ENCODE measurements at regions not wholly inside any gene's neighbourhood (a gene's known extent, or its start where the extent isn't known, plus 50 kb on each side); places are given as distances from the start of the nearest gene placed in this dataset.
A peak's percentile ranks its signal among the peaks of the same experiment; 100 is the strongest.
"Not testable (repeated sequence)": the region's sequence is repeated elsewhere in the genome, so short reads cannot be mapped to it uniquely, and the experiment has no call there.

- 63% methylated on average over 13 of the region's 24 CpGs for WGBS (ENCODE audit: insufficient coverage, low coverage, low lambda C conversion rate, missing lambda C conversion rate)
- peak in 1 of 4 donors; percentile 20 for ATAC-seq
- H3K4me3 ChIP-seq; H3K27ac ChIP-seq; H3K36me3 ChIP-seq; H3K9me3 ChIP-seq; H3K27me3 ChIP-seq; H3K4me1 ChIP-seq; intact Hi-C loops (cut with DNase I): not testable (repeated sequence)
- peak in 1 of 3 donors; percentile 35 for DNase-seq
Observed at GRCh38 chr4:3626131-3626884, 94.1 kb upstream of the LRPAP1 start.

- intact Hi-C loops (cut with DNase I); H3K27ac ChIP-seq; H3K9me3 ChIP-seq; H3K36me3 ChIP-seq; H3K27me3 ChIP-seq; H3K4me1 ChIP-seq; H3K4me3 ChIP-seq; ATAC-seq: not testable (repeated sequence)
- 60% methylated on average over 7 of the region's 8 CpGs for WGBS (ENCODE audit: insufficient coverage, low coverage, low lambda C conversion rate, missing lambda C conversion rate)
- DNase-seq, result peak in 1 of 3 donors; percentile 40
Observed at GRCh38 chr4:3625286-3625875, 93.2 kb upstream of the LRPAP1 start.

DNA sequence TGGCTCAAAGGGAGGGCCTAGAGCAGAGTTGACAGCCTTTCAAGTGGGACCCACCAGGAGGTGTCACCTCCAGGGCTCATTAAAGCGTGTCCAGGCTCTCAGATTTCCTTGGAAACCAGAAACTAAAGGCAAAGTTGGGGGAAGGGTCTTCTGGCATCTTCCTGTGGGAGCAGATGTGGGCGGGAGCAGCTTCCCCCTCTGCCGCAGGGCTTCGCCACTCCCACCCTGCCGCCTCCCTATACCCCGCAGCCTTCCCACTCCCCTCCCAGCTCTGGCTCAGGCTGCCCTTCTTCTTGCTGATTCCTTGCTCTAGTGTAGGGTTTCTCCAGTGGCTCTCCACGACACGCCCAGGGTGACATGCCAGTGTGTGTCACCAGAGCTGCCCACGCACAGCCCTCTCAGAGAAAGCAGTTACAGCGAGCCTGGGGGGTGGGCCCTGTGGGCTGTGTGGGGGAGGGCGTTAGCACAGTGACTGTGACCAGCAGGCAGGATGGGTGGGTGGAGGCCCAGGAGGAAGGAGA lies 91.6 kb upstream of the LRPAP1 start:
- H3K36me3 ChIP-seq; H3K4me1 ChIP-seq; ATAC-seq; H3K27ac ChIP-seq; intact Hi-C loops (cut with DNase I); H3K4me3 ChIP-seq; H3K9me3 ChIP-seq; H3K27me3 ChIP-seq: not testable (repeated sequence)
- 23% methylated on average over 7 of the region's 11 CpGs for WGBS (ENCODE audit: insufficient coverage, low coverage, low lambda C conversion rate, missing lambda C conversion rate)
- peak in 2 of 3 donors; percentile 7 to 21 for DNase-seq

- TF ChIP-seq CTCF (IDR thresholded peaks at IDR 0.05) (no peak), POLR2A (IDR thresholded peaks at IDR 0.05) (no peak)
- H3K9me3 ChIP-seq, result no peaks in the 10 kb centered on the region
- no peak overlapping the region for H3K27ac ChIP-seq
- no peaks in the 10 kb centered on the region for H3K27me3 ChIP-seq
- no peaks in the 10 kb centered on the region for H3K4me1 ChIP-seq
- no peak overlapping the region for H3K4me3 ChIP-seq
- 72% methylated on average over 3 of the region's 7 CpGs for WGBS (ENCODE audit: insufficient coverage, low coverage, low lambda C conversion rate, missing lambda C conversion rate)
- H3K36me3 ChIP-seq, result no peaks in the 10 kb centered on the region
- ATAC-seq (no peak), DNase-seq (no peak)
- intact Hi-C loops (cut with DNase I), result no loop called here
Observed at GRCh38 chr4:3623106-3623505, 90.9 kb upstream of the LRPAP1 start.

- H3K4me3 ChIP-seq; H3K27me3 ChIP-seq; H3K4me1 ChIP-seq; ATAC-seq; H3K27ac ChIP-seq; H3K36me3 ChIP-seq; DNase-seq; H3K9me3 ChIP-seq; intact Hi-C loops (cut with DNase I): not testable (repeated sequence)
- 55% methylated on average over 6 of the region's 6 CpGs for WGBS (ENCODE audit: insufficient coverage, low coverage, low lambda C conversion rate, missing lambda C conversion rate)
Observed at GRCh38 chr4:3620365-3620764, 88.1 kb upstream of the LRPAP1 start.

DNA sequence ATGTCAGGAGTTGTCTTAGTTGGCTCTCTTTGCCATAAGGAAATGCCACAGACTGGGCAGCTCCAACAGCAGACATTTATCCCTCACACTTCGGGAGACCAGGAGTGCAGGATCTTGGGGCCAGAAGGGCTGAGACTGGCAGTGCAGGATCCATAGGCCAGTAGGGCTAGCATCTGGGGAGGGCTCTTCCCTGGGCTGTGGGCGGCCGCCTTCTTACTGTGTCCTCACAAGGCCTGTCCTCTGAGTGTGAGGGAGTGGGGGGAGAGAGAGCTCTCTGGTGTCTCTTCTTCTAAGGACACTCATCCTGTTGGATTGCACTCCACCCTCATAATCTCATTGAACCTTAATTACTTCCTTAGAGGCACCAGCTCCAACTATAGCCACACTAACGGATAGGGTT lies 87.5 kb upstream of the LRPAP1 start:
- ATAC-seq; H3K36me3 ChIP-seq; H3K9me3 ChIP-seq; intact Hi-C loops (cut with DNase I); H3K4me3 ChIP-seq; H3K27ac ChIP-seq; H3K27me3 ChIP-seq; H3K4me1 ChIP-seq: not testable (repeated sequence)
- 33% methylated on average over 1 of the region's 4 CpGs for WGBS (ENCODE audit: insufficient coverage, low coverage, low lambda C conversion rate, missing lambda C conversion rate)
- DNase-seq, result peak in 1 of 3 donors; percentile 1

DNA sequence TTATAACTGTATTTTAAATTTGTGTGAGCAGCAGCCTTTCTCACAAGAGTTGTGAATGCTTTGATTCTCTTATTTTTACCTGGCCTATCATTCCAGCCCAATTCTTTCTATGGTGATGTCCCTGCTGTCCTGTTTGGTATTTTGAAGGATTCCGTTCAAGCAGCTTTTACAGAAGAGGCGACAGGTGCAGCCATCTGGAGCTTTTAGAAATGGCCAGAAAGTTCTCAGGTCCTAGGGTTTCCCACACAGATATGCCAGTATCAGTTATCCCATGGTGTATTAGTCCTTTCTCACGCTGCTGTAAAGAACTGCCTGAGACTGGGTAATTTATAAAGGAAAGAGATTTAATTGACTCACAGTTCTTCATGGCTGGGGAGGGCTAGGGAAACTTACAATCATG lies 86.1 kb upstream of the LRPAP1 start:
- DNase-seq; intact Hi-C loops (cut with DNase I); H3K27me3 ChIP-seq: not testable (repeated sequence)

More for the DNA sequence above, 86.1 kb upstream of the LRPAP1 start:
- H3K9me3 ChIP-seq, H3K27ac ChIP-seq, H3K4me3 ChIP-seq, ATAC-seq, H3K36me3 ChIP-seq, H3K4me1 ChIP-seq: not testable (repeated sequence)
- WGBS (ENCODE audit: insufficient coverage, low coverage, low lambda C conversion rate, missing lambda C conversion rate), result 60% methylated on average over 3 of the region's 3 CpGs
